HG02943 (cell line): ENCODE measurements at regions not wholly inside any gene's neighbourhood (a gene's known extent, or its start where the extent isn't known, plus 50 kb on each side); places are given as distances from the start of the nearest gene placed in this dataset.
"Not testable (repeated sequence)": the region's sequence is repeated elsewhere in the genome, so short reads cannot be mapped to it uniquely, and the experiment has no call there.

Source experiments
- ATAC-seq: cut with Tn5 transposase; IDR thresholded peaks from one replicate; pipeline ENCODE4 v1.9.1; 2021; ENCODE audit warnings: mild to moderate bottlenecking, low read depth, moderate library complexity; ENCODE audit not compliant: unreplicated experiment

- ATAC-seq: no peak
Measured at GRCh38 chr13:103895835-103896531, 829.8 kb upstream of the SLC10A2 start.

- ATAC-seq: no peak
Measured at GRCh38 chr13:103894626-103895025, 828.4 kb upstream of the SLC10A2 start.

GRCh38 chr13:103884101-103884723 is 818.0 kb upstream of the SLC10A2 start:
- ATAC-seq: no peak

GRCh38 chr13:103883698-103884097 is 817.5 kb upstream of the SLC10A2 start:
- ATAC-seq: no peak

- ATAC-seq: no peak
Measured at GRCh38 chr13:103883164-103883563, 816.9 kb upstream of the SLC10A2 start.

- not testable (repeated sequence) for ATAC-seq
Measured at GRCh38 chr13:103880146-103880545, 813.9 kb upstream of the SLC10A2 start.

GRCh38 chr13:103878891-103879605 is 812.8 kb upstream of the SLC10A2 start:
- no peak for ATAC-seq

- ATAC-seq: no peak
Measured at GRCh38 chr13:103876571-103876970, 810.4 kb upstream of the SLC10A2 start.

- no peak for ATAC-seq
Measured at GRCh38 chr13:103873725-103874124, 807.5 kb upstream of the SLC10A2 start.

- no peak for ATAC-seq
Measured at GRCh38 chr13:103866048-103866447, 799.8 kb upstream of the SLC10A2 start.

GRCh38 chr13:103862525-103862924 is 796.3 kb upstream of the SLC10A2 start:
- no peak for ATAC-seq

- no peak for ATAC-seq
Measured at GRCh38 chr13:103859952-103860351, 793.7 kb upstream of the SLC10A2 start.

GRCh38 chr13:103852036-103852435 is 785.8 kb upstream of the SLC10A2 start:
- ATAC-seq: no peak

- ATAC-seq: no peak
Measured at GRCh38 chr13:103844471-103844870, 778.3 kb upstream of the SLC10A2 start.

GRCh38 chr13:103839460-103839859 is 773.2 kb upstream of the SLC10A2 start:
- ATAC-seq: no peak

- no peak for ATAC-seq
Measured at GRCh38 chr13:103835052-103835451, 768.8 kb upstream of the SLC10A2 start.

- ATAC-seq: no peak
Measured at GRCh38 chr13:103833294-103833852, 767.2 kb upstream of the SLC10A2 start.

- no peak for ATAC-seq
Measured at GRCh38 chr13:103815619-103816018, 749.4 kb upstream of the SLC10A2 start.

- no peak for ATAC-seq
Measured at GRCh38 chr13:103812971-103813370, 746.8 kb upstream of the SLC10A2 start.

- no peak for ATAC-seq
Measured at GRCh38 chr13:103812558-103812957, 746.3 kb upstream of the SLC10A2 start.

- ATAC-seq: no peak
Measured at GRCh38 chr13:103810026-103810425, 743.8 kb upstream of the SLC10A2 start.
